ENCODE measurements at regions not wholly inside any gene's neighbourhood (a gene's known extent, or its start where the extent isn't known, plus 50 kb on each side); places are given as distances from the start of the nearest gene placed in this dataset.

- TF ChIP-seq CTCF (IDR thresholded peaks at IDR 0.05; ENCODE audit: low read depth, low read length, missing input control), result no peak
- no peak for TF ChIP-seq REST (IDR thresholded peaks at IDR 0.05)
- TF ChIP-seq GABPA (IDR thresholded peaks at IDR 0.05 in 1 of 2, conservative IDR thresholded peaks at IDR 0.05 in 1 of 2), result no peak
- no peak for TF ChIP-seq TAF1 (conservative IDR thresholded peaks at IDR 0.05)
- no peak for TF ChIP-seq JUND (IDR thresholded peaks at IDR 0.05)
- TF ChIP-seq YY1 (IDR thresholded peaks at IDR 0.05), result no peak
- TF ChIP-seq HNF4G (IDR thresholded peaks at IDR 0.05), result no peak
- no peak for TF ChIP-seq RAD21 (IDR thresholded peaks at IDR 0.05)
- TF ChIP-seq, protein P1, sequence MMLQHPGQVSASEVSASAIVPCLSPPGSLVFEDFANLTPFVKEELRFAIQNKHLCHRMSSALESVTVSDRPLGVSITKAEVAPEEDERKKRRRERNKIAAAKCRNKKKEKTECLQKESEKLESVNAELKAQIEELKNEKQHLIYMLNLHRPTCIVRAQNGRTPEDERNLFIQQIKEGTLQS (IDR thresholded peaks at IDR 0.05), result no peak
- TF ChIP-seq EGR1 (IDR thresholded peaks at IDR 0.05; ENCODE audit: low read depth in 2 of 2), result no peak
- TF ChIP-seq ZBTB33 (IDR thresholded peaks at IDR 0.05), result no peak
- no peak for TF ChIP-seq FOXA1 (IDR thresholded peaks at IDR 0.05)
- TF ChIP-seq MAX (IDR thresholded peaks at IDR 0.05), result no peak
- TF ChIP-seq NR2F2 (IDR thresholded peaks at IDR 0.05), result no peak
These were observed 244.1 kb downstream of the TFAP2A start for GRCh38 chr6:10170816-10171215.

All from liver (tissue), 3 donors.